Caco-2 (cell line): ENCODE measurements at regions not wholly inside any gene's neighbourhood (a gene's known extent, or its start where the extent isn't known, plus 50 kb on each side); places are given as distances from the start of the nearest gene placed in this dataset.
"Not testable (repeated sequence)": the region's sequence is repeated elsewhere in the genome, so short reads cannot be mapped to it uniquely, and the experiment has no call there.

Experiments
- BruUV-seq: library from RNA; stranded (reverse); fragments of 400-500 nt; replicated peaks from 2 replicates; lab custom pipeline; 2021; lab: Mats Ljungman, UMichigan
- CTCF ChIA-PET: fragments of 300-600 bp; sonication (Branson Sonifier 250); formaldehyde crosslinking; loops from one replicate; lab custom pipeline; 2022; ENCODE audit warnings: antibody characterized with exemption; lab: Charles Lee
- POLR2A ChIA-PET: fragments of 300-600 bp; sonication (Branson Sonifier 250); formaldehyde crosslinking; loops from one replicate; lab custom pipeline; 2022; ENCODE audit warnings: antibody characterized with exemption; lab: Charles Lee
- DNase-seq, 2 experiments: peaks; one replicate each; pipeline versions ENCODE4 v3.0.0 to v3.0.0-alpha.2; 2020 to 2022
- H3K27me3 ChIP-seq: replicated peaks from 2 replicates; pipeline ENCODE4 v1.6.0; 2011; ENCODE audit warnings: low read length; ENCODE audit not compliant: control insufficient read depth, insufficient read depth
- H3K36me3 ChIP-seq: 2 replicates; pipeline ENCODE4 v1.5.1; 2011; ENCODE audit warnings: low read length; ENCODE audit not compliant: control insufficient read depth, insufficient read depth
- H3K4me1 ChIP-seq: fragments of 250-450 bp; sonication (Bioruptor Pico); 2 replicates; pipeline ENCODE4 v1.5.1; 2020; ENCODE audit warnings: mild to moderate bottlenecking
- H3K4me3 ChIP-seq: 2 replicates; pipeline ENCODE4 v1.5.1; 2011; ENCODE audit warnings: low read depth, mild to moderate bottlenecking, control low read depth, low read length
- H3K9me3 ChIP-seq: fragments of 250-450 bp; sonication (Bioruptor Pico); 2 replicates; pipeline ENCODE4 v1.5.1; 2020; ENCODE audit warnings: mild to moderate bottlenecking, moderate library complexity
- H3K27ac Mint-ChIP-seq: one replicate; pipeline ENCODE4 v1.8.0; 2022; ENCODE audit warnings: mixed read lengths; ENCODE audit not compliant: unreplicated experiment
- H3K27me3 Mint-ChIP-seq: one replicate; pipeline ENCODE4 v1.8.0; 2022; ENCODE audit warnings: mixed read lengths; ENCODE audit not compliant: insufficient read depth, unreplicated experiment
- H3K36me3 Mint-ChIP-seq: one replicate; pipeline ENCODE4 v1.8.0; 2022; ENCODE audit warnings: mild to moderate bottlenecking, mixed read lengths; ENCODE audit not compliant: insufficient read depth, unreplicated experiment
- H3K4me1 Mint-ChIP-seq: one replicate; pipeline ENCODE4 v1.8.0; 2022; ENCODE audit warnings: low read depth, mixed read lengths; ENCODE audit not compliant: unreplicated experiment
- H3K4me3 Mint-ChIP-seq: one replicate; pipeline ENCODE4 v1.8.0; 2022; ENCODE audit warnings: mild to moderate bottlenecking, moderate library complexity, mixed read lengths; ENCODE audit not compliant: unreplicated experiment
- H3K9me3 Mint-ChIP-seq: one replicate; pipeline ENCODE4 v1.8.0; 2022; ENCODE audit warnings: mixed read lengths; ENCODE audit not compliant: unreplicated experiment
- CTCF ChIP-seq, 2 experiments: fragments of 200-600 bp in 1 of 2; IDR thresholded peaks; 1 replicate in 1 of 2; 2 replicates in 1 of 2; pipeline versions ENCODE4 v1.5.1 to v1.8.0; 2011 to 2022; ENCODE audit warnings: antibody characterized with exemption in 1 of 2, control low read depth in 1 of 2, inconsistent platforms in 1 of 2, low read depth in 1 of 2, low read length in 1 of 2, mild to moderate bottlenecking in 1 of 2, moderate library complexity in 1 of 2; ENCODE audit not compliant: insufficient read depth in 1 of 2, severe bottlenecking in 1 of 2, unreplicated experiment in 1 of 2
- intact Hi-C: fragments of 100-400 bp; cut with micrococcal nuclease; formaldehyde crosslinking; loops from one replicate; pipeline ENCODE4 v1.10.0; 2022; ENCODE audit not compliant: unreplicated experiment

GRCh38 chr4:29104694-29105093, 1615.5 kb upstream of the PCDH7 start:
- Histone ChIP-seq H3K4me1 (no peaks in the 10 kb centered on the region), H3K9me3 (no peaks in the 10 kb centered on the region), H3K27me3 (no peaks in the 10 kb centered on the region), H3K4me3 (no peak overlapping the region), H3K36me3 (no peaks in the 10 kb centered on the region)
- BruUV-seq, result no TSS peak
- ChIA-PET POLR2A (no interaction called here), CTCF (no interaction called here)
- no peak for DNase-seq
- Mint-ChIP-seq H3K4me3 (no peak overlapping the region), H3K27me3 (no peaks in the 10 kb centered on the region), H3K4me1 (no peaks in the 10 kb centered on the region), H3K9me3 (no peaks in the 10 kb centered on the region), H3K36me3 (no peaks in the 10 kb centered on the region), H3K27ac (no peak overlapping the region)
- no peak for TF ChIP-seq CTCF (IDR thresholded peaks at IDR 0.05; ENCODE audit: insufficient read depth in 1 of 2, low read depth in 1 of 2, low read length in 1 of 2, severe bottlenecking in 1 of 2, unreplicated experiment in 1 of 2)
- intact Hi-C loops, result no loop called here

DNA sequence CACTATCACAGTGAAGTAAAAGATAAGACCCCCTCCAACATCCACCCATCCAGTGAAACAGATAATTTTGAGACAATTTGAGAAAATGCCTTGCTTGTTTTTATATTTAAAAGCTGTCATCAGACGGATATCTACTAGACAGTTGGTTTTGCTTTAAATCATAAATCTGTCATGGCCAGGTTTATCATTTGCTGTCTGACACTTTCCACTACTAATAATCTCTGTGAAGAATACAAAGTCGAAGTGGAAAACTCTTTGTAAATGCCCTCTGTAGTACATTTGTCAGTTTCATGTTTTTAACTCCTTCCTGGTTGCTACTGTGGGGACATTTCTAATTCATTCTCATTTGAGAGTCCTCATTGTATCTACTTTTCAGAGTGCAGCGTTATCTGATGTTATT, 1606.2 kb upstream of the PCDH7 start:
- H3K9me3 Mint-ChIP-seq, result no peaks in the 10 kb centered on the region
- no peaks in the 10 kb centered on the region for H3K36me3 Mint-ChIP-seq
- H3K4me1 ChIP-seq, result no peaks in the 10 kb centered on the region
- no peak overlapping the region for H3K4me3 Mint-ChIP-seq
- H3K36me3 ChIP-seq, result no peaks in the 10 kb centered on the region
- H3K4me1 Mint-ChIP-seq, result no peaks in the 10 kb centered on the region
- no peaks in the 10 kb centered on the region for H3K27me3 ChIP-seq
- H3K27me3 Mint-ChIP-seq, result no peaks in the 10 kb centered on the region
- H3K27ac Mint-ChIP-seq, result no peak overlapping the region
- intact Hi-C loops, result no loop called here
- POLR2A ChIA-PET, result no interaction called here
- CTCF ChIA-PET, result no interaction called here
- H3K4me3 ChIP-seq, result no peak overlapping the region
- BruUV-seq, result no TSS peak
- no peak for DNase-seq
- no peaks in the 10 kb centered on the region for H3K9me3 ChIP-seq
- no peak for TF ChIP-seq CTCF (IDR thresholded peaks at IDR 0.05; ENCODE audit: insufficient read depth in 1 of 2, low read depth in 1 of 2, low read length in 1 of 2, severe bottlenecking in 1 of 2, unreplicated experiment in 1 of 2)

GRCh38 chr4:29117231-29117722, 1602.9 kb upstream of the PCDH7 start:
- POLR2A ChIA-PET, H3K36me3 Mint-ChIP-seq, H3K4me1 ChIP-seq, H3K27me3 ChIP-seq, intact Hi-C loops, H3K27ac Mint-ChIP-seq, H3K9me3 ChIP-seq, BruUV-seq, CTCF ChIA-PET, DNase-seq, H3K27me3 Mint-ChIP-seq, H3K4me1 Mint-ChIP-seq, H3K36me3 ChIP-seq, H3K4me3 ChIP-seq, H3K4me3 Mint-ChIP-seq, H3K9me3 Mint-ChIP-seq: not testable (repeated sequence)

GRCh38 chr4:29121586-29121985, 1598.6 kb upstream of the PCDH7 start:
- no peaks in the 10 kb centered on the region for H3K4me1 ChIP-seq
- H3K4me1 Mint-ChIP-seq, result no peaks in the 10 kb centered on the region
- no peaks in the 10 kb centered on the region for H3K36me3 Mint-ChIP-seq
- H3K27me3 Mint-ChIP-seq, result peaks cover 6% of the 10 kb centered on the region
- TF ChIP-seq CTCF (IDR thresholded peaks at IDR 0.05; ENCODE audit: insufficient read depth in 1 of 2, low read depth in 1 of 2, low read length in 1 of 2, severe bottlenecking in 1 of 2, unreplicated experiment in 1 of 2), result no peak
- CTCF ChIA-PET, result no interaction called here
- H3K27ac Mint-ChIP-seq, result no peak overlapping the region
- POLR2A ChIA-PET, result no interaction called here
- DNase-seq, result no peak
- H3K4me3 Mint-ChIP-seq, result no peak overlapping the region
- no TSS peak for BruUV-seq
- no peaks in the 10 kb centered on the region for H3K9me3 Mint-ChIP-seq
- intact Hi-C loops, result no loop called here
- no peaks in the 10 kb centered on the region for H3K9me3 ChIP-seq
- no peak overlapping the region for H3K4me3 ChIP-seq
- H3K27me3 ChIP-seq, result no peaks in the 10 kb centered on the region
- no peaks in the 10 kb centered on the region for H3K36me3 ChIP-seq
